Astrocyte (in vitro differentiated cells and primary cell): ENCODE measurements at regions not wholly inside any gene's neighbourhood (a gene's known extent, or its start where the extent isn't known, plus 50 kb on each side); places are given as distances from the start of the nearest gene placed in this dataset.

Experiments used
- DNase-seq: peaks from one replicate; pipeline ENCODE4 v3.0.0-alpha.2; 2010; ENCODE audit warnings: low read depth
- FAIRE-seq: peaks from 2 replicates; lab custom pipeline; 2011; peaks lifted over from hg19 to GRCh38; lab: Jason Lieb, UNC
- H2AFZ ChIP-seq: 2 replicates; pipeline ENCODE4 v1.6.0; 2012; ENCODE audit warnings: low read depth, low read length, inconsistent platforms
- H3K27ac ChIP-seq: 2 replicates; pipeline ENCODE4 v1.5.1; 2011; ENCODE audit warnings: low read depth, low read length, inconsistent platforms
- H3K27me3 ChIP-seq: 2 replicates; pipeline ENCODE4 v1.6.0; 2011; ENCODE audit warnings: low read length, inconsistent platforms; ENCODE audit not compliant: insufficient read depth
- H3K36me3 ChIP-seq: 2 replicates; pipeline ENCODE4 v1.5.1; 2011; ENCODE audit warnings: low read length, inconsistent platforms; ENCODE audit not compliant: insufficient read depth
- H3K4me1 ChIP-seq: 2 replicates; pipeline ENCODE4 v1.5.1; 2011; ENCODE audit warnings: low read length, inconsistent platforms; ENCODE audit not compliant: insufficient read depth
- H3K4me2 ChIP-seq: 2 replicates; pipeline ENCODE4 v1.6.0; 2012; ENCODE audit warnings: low read length, inconsistent platforms
- H3K4me3 ChIP-seq: 2 replicates; pipeline ENCODE4 v1.5.1; 2011; ENCODE audit warnings: low read depth, mild to moderate bottlenecking, low read length, inconsistent platforms; ENCODE audit not compliant: insufficient read depth
- H3K79me2 ChIP-seq: 2 replicates; pipeline ENCODE4 v1.6.0; 2012; ENCODE audit warnings: mild to moderate bottlenecking, low read length, inconsistent platforms; ENCODE audit not compliant: insufficient read depth
- H3K9ac ChIP-seq: 2 replicates; pipeline ENCODE4 v1.6.0; 2012; ENCODE audit warnings: mild to moderate bottlenecking, low read length, inconsistent platforms
- H3K9me3 ChIP-seq: 2 replicates; pipeline ENCODE4 v1.5.1; 2012; ENCODE audit warnings: low read depth, mild to moderate bottlenecking, low read length, inconsistent platforms; ENCODE audit not compliant: insufficient read depth
- H4K20me1 ChIP-seq: 2 replicates; pipeline ENCODE4 v1.6.0; 2012; ENCODE audit warnings: low read length, inconsistent platforms; ENCODE audit not compliant: insufficient read depth
- H3K27ac Mint-ChIP-seq: one replicate; pipeline ENCODE4 v1.8.0; 2021; ENCODE audit warnings: mild to moderate bottlenecking, mixed read lengths; ENCODE audit not compliant: unreplicated experiment
- H3K27me3 Mint-ChIP-seq: one replicate; pipeline ENCODE4 v1.8.0; 2021; ENCODE audit warnings: low read depth, mixed read lengths; ENCODE audit not compliant: unreplicated experiment
- H3K36me3 Mint-ChIP-seq: one replicate; pipeline ENCODE4 v1.8.0; 2021; ENCODE audit warnings: low read depth, mixed read lengths; ENCODE audit not compliant: unreplicated experiment
- H3K4me1 Mint-ChIP-seq: one replicate; pipeline ENCODE4 v1.8.0; 2021; ENCODE audit warnings: low read depth, mixed read lengths; ENCODE audit not compliant: unreplicated experiment
- H3K4me3 Mint-ChIP-seq: one replicate; pipeline ENCODE4 v1.8.0; 2021; ENCODE audit warnings: mild to moderate bottlenecking, moderate library complexity, mixed read lengths; ENCODE audit not compliant: unreplicated experiment
- H3K9me3 Mint-ChIP-seq: one replicate; pipeline ENCODE4 v1.8.0; 2021; ENCODE audit warnings: mild to moderate bottlenecking, mixed read lengths; ENCODE audit not compliant: unreplicated experiment
- CTCF ChIP-seq: IDR thresholded peaks from 2 replicates; pipeline ENCODE4 v1.5.1; 2011; ENCODE audit warnings: low read depth, mild to moderate bottlenecking, inconsistent platforms, low read length, moderate library complexity; ENCODE audit not compliant: insufficient read depth
- EZH2 ChIP-seq: IDR thresholded peaks from 2 replicates; pipeline ENCODE4 v1.6.1; 2012; ENCODE audit warnings: mild to moderate bottlenecking, low read length, inconsistent platforms; ENCODE audit not compliant: insufficient read depth

GRCh38 chr4:114519368-114519767, 79.2 kb upstream of the UGT8 start:
- H3K27ac Mint-ChIP-seq: no peak overlapping the region

GRCh38 chr4:114527170-114527569, 71.4 kb upstream of the UGT8 start:
- Mint-ChIP-seq H3K27me3 (no peaks in the 10 kb centered on the region), H3K36me3 (no peaks in the 10 kb centered on the region), H3K27ac (no peak overlapping the region), H3K9me3 (peaks cover 14% of the 10 kb centered on the region), H3K4me1 (no peaks in the 10 kb centered on the region), H3K4me3 (no peak overlapping the region)
- no peaks in the 10 kb centered on the region for H3K4me1 ChIP-seq
- FAIRE-seq: no peak
- H3K36me3 ChIP-seq: no peaks in the 10 kb centered on the region
- no peaks in the 10 kb centered on the region for H4K20me1 ChIP-seq
- H3K27ac ChIP-seq: no peak overlapping the region
- H3K79me2 ChIP-seq: no peaks in the 10 kb centered on the region
- H3K4me2 ChIP-seq: no peak overlapping the region
- H3K9ac ChIP-seq: no peak overlapping the region
- no peak overlapping the region for H3K4me3 ChIP-seq
- TF ChIP-seq EZH2 (no peak), CTCF (no peak)
- no peaks in the 10 kb centered on the region for H3K9me3 ChIP-seq
- no peak for DNase-seq
- H2AFZ ChIP-seq: no peak overlapping the region
- no peaks in the 10 kb centered on the region for H3K27me3 ChIP-seq

More at GRCh38 chr4:114519368-114519767, 79.2 kb upstream of the UGT8 start:
- H3K4me3 ChIP-seq: no peak overlapping the region
- no peaks in the 10 kb centered on the region for H3K4me1 ChIP-seq
- no peaks in the 10 kb centered on the region for H3K27me3 Mint-ChIP-seq
- no peaks in the 10 kb centered on the region for H3K9me3 ChIP-seq
- H3K36me3 Mint-ChIP-seq: peaks cover 3% of the 10 kb centered on the region
- FAIRE-seq (no peak), DNase-seq (no peak)
- no peaks in the 10 kb centered on the region for H3K27me3 ChIP-seq
- no peak overlapping the region for H2AFZ ChIP-seq
- H3K9me3 Mint-ChIP-seq: peaks cover 19% of the 10 kb centered on the region
- no peak overlapping the region for H3K9ac ChIP-seq
- no peaks in the 10 kb centered on the region for H3K4me1 Mint-ChIP-seq
- H3K4me2 ChIP-seq: no peak overlapping the region
- H3K79me2 ChIP-seq: no peaks in the 10 kb centered on the region
- TF ChIP-seq CTCF: no peak
- no peak for TF ChIP-seq EZH2
- H3K36me3 ChIP-seq: no peaks in the 10 kb centered on the region
- no peaks in the 10 kb centered on the region for H4K20me1 ChIP-seq
- no peak overlapping the region for H3K4me3 Mint-ChIP-seq
- H3K27ac ChIP-seq: no peak overlapping the region

DNA sequence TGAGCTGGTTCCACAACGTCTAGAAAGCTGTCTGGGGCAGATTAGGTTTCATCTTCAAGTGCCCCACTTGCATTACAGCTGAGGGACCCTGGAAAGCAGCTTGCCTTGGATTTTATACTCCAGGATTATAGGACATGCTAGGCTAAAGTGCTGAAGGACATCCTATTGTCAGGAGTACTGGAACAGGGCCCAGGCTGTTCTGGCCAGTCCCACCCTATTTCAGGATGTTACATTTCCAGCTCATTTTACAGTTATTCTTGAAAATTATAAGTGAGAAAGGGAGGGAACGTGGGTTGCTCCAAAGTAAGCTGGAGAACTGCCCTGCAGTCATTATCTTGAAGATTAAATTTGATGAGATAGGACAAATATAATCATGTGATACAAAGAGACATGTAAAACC, 71.0 kb upstream of the UGT8 start:
- Histone ChIP-seq H3K4me3 (no peak overlapping the region), H3K79me2 (no peaks in the 10 kb centered on the region), H3K9me3 (no peaks in the 10 kb centered on the region), H3K4me1 (no peaks in the 10 kb centered on the region), H3K27me3 (no peaks in the 10 kb centered on the region), H3K9ac (no peak overlapping the region), H2AFZ (no peak overlapping the region), H4K20me1 (no peaks in the 10 kb centered on the region), H3K36me3 (no peaks in the 10 kb centered on the region), H3K27ac (no peak overlapping the region), H3K4me2 (no peak overlapping the region)
- no peak overlapping the region for H3K4me3 Mint-ChIP-seq
- H3K27ac Mint-ChIP-seq: no peak overlapping the region
- DNase-seq (no peak), FAIRE-seq (no peak)
- no peaks in the 10 kb centered on the region for H3K4me1 Mint-ChIP-seq
- H3K27me3 Mint-ChIP-seq: no peaks in the 10 kb centered on the region
- H3K36me3 Mint-ChIP-seq: no peaks in the 10 kb centered on the region
- peaks cover 13% of the 10 kb centered on the region for H3K9me3 Mint-ChIP-seq
- no peak for TF ChIP-seq EZH2
- no peak for TF ChIP-seq CTCF
